ENCODE measurements at regions not wholly inside any gene's neighbourhood (a gene's known extent, or its start where the extent isn't known, plus 50 kb on each side); places are given as distances from the start of the nearest gene placed in this dataset.
"Not testable (repeated sequence)": the region's sequence is repeated elsewhere in the genome, so short reads cannot be mapped to it uniquely, and the experiment has no call there.

- no peak for DNase-seq (ENCODE audit: low read depth)
- TF ChIP-seq, protein P1, sequence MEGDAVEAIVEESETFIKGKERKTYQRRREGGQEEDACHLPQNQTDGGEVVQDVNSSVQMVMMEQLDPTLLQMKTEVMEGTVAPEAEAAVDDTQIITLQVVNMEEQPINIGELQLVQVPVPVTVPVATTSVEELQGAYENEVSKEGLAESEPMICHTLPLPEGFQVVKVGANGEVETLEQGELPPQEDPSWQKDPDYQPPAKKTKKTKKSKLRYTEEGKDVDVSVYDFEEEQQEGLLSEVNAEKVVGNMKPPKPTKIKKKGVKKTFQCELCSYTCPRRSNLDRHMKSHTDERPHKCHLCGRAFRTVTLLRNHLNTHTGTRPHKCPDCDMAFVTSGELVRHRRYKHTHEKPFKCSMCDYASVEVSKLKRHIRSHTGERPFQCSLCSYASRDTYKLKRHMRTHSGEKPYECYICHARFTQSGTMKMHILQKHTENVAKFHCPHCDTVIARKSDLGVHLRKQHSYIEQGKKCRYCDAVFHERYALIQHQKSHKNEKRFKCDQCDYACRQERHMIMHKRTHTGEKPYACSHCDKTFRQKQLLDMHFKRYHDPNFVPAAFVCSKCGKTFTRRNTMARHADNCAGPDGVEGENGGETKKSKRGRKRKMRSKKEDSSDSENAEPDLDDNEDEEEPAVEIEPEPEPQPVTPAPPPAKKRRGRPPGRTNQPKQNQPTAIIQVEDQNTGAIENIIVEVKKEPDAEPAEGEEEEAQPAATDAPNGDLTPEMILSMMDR (conservative IDR thresholded peaks at IDR 0.05; ENCODE audit: low read depth, low read length): no peak
- H3K4me3 ChIP-seq (ENCODE audit: low read depth, low read length): no peak overlapping the region
Measured at GRCh38 chr4:138389976-138390685, 148.0 kb upstream of the SLC7A11 start.

DNA sequence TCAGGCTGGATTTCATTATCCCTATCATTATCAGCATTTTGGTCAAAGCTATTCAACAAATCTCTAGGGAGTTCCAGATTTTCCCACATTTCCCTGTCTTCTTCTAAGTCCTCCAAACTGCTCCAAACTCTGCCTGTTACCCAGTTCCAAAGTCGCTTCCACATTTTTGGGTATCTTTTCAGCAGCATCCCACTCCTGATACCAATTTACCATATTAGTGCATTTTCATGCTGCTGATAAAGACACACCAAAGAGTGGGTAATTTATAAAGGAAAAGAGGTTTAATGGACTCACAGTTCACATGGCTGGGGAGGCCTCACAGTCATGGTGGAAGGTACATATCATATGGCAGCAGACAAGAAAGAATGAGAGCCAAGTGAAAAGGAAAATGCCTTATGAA, 132.8 kb upstream of the SLC7A11 start:
- no peak for DNase-seq (ENCODE audit: low read depth)
- TF ChIP-seq, protein P1 (conservative IDR thresholded peaks at IDR 0.05; ENCODE audit: low read depth, low read length): no peak
- no peak overlapping the region for H3K4me3 ChIP-seq (ENCODE audit: low read depth, low read length)

- TF ChIP-seq, protein P1 (conservative IDR thresholded peaks at IDR 0.05; ENCODE audit: low read depth, low read length): no peak
- no peak for DNase-seq (ENCODE audit: low read depth)
- H3K4me3 ChIP-seq (ENCODE audit: low read depth, low read length): no peak overlapping the region
Measured at GRCh38 chr4:138367942-138368341, 125.8 kb upstream of the SLC7A11 start.

DNA sequence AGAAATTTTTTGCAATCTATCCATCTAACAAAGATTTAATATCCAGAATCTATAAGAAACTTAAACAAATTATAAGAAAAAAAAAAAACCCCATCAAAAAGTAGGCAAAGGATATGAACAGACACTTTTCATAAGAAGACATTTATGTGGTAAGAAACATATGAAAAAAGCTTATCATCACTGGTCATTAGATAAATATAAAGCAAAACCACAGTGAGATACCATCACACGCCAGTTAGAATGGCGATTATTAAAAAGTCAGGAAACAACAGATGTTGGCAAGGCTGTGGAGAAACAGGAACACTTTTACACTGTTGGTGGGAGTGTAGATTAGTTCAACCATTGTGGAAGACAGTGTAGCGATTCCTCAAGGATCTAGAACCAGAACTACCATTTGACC, 110.3 kb upstream of the SLC7A11 start:
- not testable (repeated sequence) for H3K4me3 ChIP-seq (ENCODE audit: low read depth, low read length)

GRCh38 chr4:138348055-138348454, 105.9 kb upstream of the SLC7A11 start:
- TF ChIP-seq, protein P1 (conservative IDR thresholded peaks at IDR 0.05; ENCODE audit: low read depth, low read length): no peak
- no peak for DNase-seq (ENCODE audit: low read depth)
- H3K4me3 ChIP-seq (ENCODE audit: low read depth, low read length): no peak overlapping the region

More for the DNA sequence above, 110.3 kb upstream of the SLC7A11 start:
- not testable (repeated sequence) for DNase-seq (ENCODE audit: low read depth)

GRCh38 chr4:138347561-138347960, 105.4 kb upstream of the SLC7A11 start:
- H3K4me3 ChIP-seq (ENCODE audit: low read depth, low read length): no peak overlapping the region
- DNase-seq (ENCODE audit: low read depth): no peak
- TF ChIP-seq, protein P1 (conservative IDR thresholded peaks at IDR 0.05; ENCODE audit: low read depth, low read length): no peak

DNA sequence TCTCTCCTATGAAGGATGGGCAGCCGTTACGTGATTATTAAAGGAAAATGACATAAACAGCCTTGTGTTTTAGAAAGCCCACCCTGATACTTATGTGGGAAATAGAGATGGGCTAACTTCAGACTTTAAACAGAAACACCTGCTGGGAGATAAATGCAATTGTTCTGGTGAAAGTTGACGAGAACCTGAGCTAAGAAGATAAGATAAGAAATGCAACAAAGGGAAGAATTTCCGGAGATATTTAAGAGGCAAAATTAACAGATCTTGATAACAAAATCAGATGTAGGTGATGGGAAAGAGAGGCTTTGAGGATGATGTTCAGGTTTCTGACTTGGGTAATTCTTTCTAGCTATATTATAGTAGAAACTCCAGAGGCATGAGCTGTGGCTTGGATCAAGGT, 102.7 kb upstream of the SLC7A11 start:
- TF ChIP-seq, protein P1 (conservative IDR thresholded peaks at IDR 0.05; ENCODE audit: low read depth, low read length): no peak
- DNase-seq (ENCODE audit: low read depth): no peak
- H3K4me3 ChIP-seq (ENCODE audit: low read depth, low read length): no peak overlapping the region

Measured in choroid plexus epithelial cell (primary cell).